GM19328 (cell line): ENCODE measurements at regions not wholly inside any gene's neighbourhood (a gene's known extent, or its start where the extent isn't known, plus 50 kb on each side); places are given as distances from the start of the nearest gene placed in this dataset.
"Not testable (repeated sequence)": the region's sequence is repeated elsewhere in the genome, so short reads cannot be mapped to it uniquely, and the experiment has no call there.

Source experiments
- ATAC-seq: cut with Tn5 transposase; IDR thresholded peaks from one replicate; pipeline ENCODE4 v1.9.1; 2021; ENCODE audit warnings: mild to moderate bottlenecking, moderate library complexity; ENCODE audit not compliant: unreplicated experiment

DNA sequence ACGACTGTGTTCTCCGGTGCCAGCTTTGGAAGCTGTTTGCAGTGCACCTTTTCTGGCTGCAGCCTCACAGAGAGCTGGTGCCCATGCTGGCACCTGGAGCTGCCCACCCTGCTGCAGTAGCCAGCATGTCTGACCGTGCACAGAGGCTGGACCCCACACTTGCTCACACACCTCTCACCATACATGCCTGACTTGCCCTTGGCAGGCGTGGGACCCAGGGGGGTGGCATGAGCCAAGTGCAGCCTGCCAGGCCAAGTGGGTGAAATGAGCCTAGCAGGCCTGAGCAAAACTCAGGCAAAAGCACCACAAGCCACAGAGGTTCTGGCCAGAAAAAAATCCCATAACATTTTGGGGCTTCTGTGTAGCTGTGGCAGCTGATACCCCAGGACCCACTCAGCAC is 258.8 kb downstream of the XPNPEP1 start:
- no peak for ATAC-seq

DNA sequence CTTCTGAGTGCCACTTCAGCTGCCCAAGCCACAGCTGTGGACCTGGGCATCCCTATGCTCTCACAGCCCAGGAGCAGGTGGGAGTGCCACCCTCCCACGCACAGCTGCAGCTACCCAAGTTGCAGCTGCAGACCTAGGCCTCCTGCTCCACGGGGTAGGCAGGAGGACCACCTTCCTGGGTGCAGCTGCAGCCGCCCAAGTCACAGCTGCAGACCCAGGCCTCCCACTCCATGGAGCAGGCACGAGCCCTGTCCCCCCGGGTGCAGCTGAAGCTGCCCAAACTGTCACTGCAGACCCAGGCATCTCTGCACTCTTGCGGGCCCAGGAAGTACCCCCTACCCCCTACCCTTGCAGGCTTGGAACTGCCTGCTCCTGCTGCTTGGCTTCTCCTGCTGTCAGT is 260.2 kb downstream of the XPNPEP1 start:
- ATAC-seq = no peak

- not testable (repeated sequence) for ATAC-seq
Measured at GRCh38 chr10:109652612-109653011, 270.7 kb downstream of the XPNPEP1 start.

DNA sequence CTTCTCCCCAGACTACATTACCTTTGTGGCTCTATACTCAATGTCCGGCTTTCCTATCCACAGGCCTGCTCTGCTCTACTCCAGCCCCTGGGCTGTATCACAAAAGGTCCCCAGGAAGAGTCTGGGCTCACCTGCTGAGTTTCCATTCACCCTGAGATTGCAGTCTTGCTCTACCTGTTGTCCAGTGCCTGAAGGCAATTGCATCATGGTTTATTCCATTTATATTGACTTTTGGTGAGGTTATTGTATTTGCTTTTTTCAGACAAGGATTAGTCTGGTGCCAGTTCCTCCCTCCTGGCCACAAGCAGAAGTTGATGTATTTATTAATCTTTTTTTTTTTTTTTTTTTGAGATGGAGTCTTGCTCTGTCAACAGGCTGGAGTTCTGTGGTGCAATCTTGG is 273.1 kb downstream of the XPNPEP1 start:
- no peak for ATAC-seq

DNA sequence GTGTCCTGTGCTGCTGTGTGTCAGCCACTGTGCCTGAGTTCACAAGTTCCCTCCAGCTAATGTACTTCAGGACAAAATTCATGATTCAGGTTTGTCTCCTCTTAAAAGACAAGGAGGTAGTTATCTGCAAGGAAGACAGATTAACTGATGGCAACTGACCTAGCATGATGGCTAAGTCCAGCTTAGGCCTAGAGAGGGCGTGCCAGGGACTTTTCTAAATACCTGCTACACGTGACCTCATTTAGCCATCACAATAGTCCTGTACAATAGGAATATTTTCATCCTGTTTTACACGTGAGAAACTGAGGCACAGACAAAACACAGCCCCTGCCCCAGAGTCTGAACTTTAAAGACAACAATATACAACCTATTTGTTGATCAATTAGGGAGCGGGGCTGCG is 275.7 kb downstream of the XPNPEP1 start:
- no peak for ATAC-seq

- no peak for ATAC-seq
Measured at GRCh38 chr10:109633846-109634245, 289.5 kb downstream of the XPNPEP1 start.

- not testable (repeated sequence) for ATAC-seq
Measured at GRCh38 chr10:109633017-109633416, 290.3 kb downstream of the XPNPEP1 start.

- ATAC-seq = no peak
Measured at GRCh38 chr10:109624939-109625338, 298.4 kb downstream of the XPNPEP1 start.

- no peak for ATAC-seq
Measured at GRCh38 chr10:109622566-109622965, 300.7 kb downstream of the XPNPEP1 start.

DNA sequence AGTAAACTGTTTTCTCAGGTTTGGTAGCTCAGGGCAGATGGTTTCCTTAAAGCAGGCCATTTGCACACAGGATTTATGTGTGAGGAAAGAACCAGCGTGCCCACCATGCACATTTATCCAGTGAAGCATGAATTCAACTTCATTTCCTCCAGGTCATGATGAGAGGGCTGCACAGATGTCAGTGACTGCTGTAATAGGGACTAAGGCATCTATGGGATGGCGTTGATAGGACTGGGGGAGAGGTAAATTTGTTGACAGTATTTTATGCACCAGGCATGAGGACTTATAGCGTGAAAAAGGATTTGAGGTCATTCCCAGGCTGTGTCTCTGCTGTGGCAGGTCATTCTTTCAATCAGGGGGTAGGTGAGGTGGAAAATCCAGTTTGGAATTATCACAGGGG is 302.9 kb downstream of the XPNPEP1 start:
- no peak for ATAC-seq

GRCh38 chr10:109619914-109620313 is 303.4 kb downstream of the XPNPEP1 start:
- no peak for ATAC-seq

GRCh38 chr10:109618748-109619147 is 304.6 kb downstream of the XPNPEP1 start:
- ATAC-seq = no peak

DNA sequence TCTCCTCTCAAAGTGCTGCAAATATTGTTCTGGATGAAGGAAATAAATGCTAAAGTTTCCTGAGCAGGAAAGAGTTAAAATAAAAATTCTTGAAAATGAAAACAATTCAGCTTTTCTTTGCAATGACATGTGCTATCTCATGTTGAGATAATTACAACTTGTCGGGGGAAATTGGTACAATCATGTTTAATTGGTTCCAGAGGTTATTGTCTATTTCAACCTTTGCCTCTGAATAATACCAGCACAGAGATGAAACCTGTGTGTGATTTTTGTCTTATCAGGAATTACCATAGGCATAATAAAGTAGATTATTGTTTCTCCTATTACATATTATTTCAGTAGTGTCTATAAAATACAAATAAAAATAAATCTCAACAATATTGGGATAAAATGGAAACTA is 305.0 kb downstream of the XPNPEP1 start:
- no peak for ATAC-seq

GRCh38 chr10:109616359-109616980 is 306.8 kb downstream of the XPNPEP1 start:
- ATAC-seq = no peak

GRCh38 chr10:109595356-109595755 is 328.0 kb downstream of the XPNPEP1 start:
- ATAC-seq = not testable (repeated sequence)

- ATAC-seq = no peak
Measured at GRCh38 chr10:109593682-109594081, 329.6 kb downstream of the XPNPEP1 start.

- ATAC-seq = no peak
Measured at GRCh38 chr10:109592391-109592790, 330.9 kb downstream of the XPNPEP1 start.

- no peak for ATAC-seq
Measured at GRCh38 chr10:109591601-109592000, 331.7 kb downstream of the XPNPEP1 start.

DNA sequence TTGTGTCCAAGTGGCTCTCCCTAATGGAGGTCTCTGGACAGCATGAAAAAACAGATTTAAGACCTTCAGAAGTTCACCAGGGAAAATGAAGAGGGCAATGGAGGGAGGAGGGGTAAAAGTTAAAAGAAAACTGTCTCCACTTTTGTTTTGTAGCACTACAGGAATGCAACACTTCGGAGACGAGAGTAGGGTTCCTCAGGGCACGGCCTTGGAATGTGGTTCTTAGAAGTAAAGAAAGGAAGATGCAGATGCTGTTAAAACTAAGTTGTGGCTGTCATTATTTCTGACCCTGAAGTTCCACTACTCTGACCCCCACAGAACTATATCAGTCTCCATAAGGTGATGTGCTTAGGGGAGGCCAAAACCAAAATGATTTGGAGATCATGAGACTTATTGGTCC is 335.1 kb downstream of the XPNPEP1 start:
- ATAC-seq = no peak

DNA sequence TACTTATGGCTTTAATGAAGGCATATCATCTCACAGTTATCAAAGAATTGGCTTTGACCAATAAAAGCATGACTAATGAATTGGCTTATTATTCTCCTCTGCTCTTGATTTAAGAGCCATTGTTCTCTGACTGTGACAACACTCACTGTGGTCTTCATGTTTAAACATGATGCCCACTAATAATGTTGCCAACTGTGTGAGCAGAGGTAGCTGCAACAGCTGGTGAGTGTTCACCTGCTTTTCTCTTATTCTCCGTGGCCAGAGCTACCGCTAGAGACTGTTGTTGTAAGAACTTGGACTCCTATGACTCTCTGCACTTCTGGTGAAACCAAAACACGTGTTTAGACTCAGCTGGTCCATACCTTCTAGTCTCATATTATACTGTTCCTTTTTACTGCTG is 335.9 kb downstream of the XPNPEP1 start:
- no peak for ATAC-seq

DNA sequence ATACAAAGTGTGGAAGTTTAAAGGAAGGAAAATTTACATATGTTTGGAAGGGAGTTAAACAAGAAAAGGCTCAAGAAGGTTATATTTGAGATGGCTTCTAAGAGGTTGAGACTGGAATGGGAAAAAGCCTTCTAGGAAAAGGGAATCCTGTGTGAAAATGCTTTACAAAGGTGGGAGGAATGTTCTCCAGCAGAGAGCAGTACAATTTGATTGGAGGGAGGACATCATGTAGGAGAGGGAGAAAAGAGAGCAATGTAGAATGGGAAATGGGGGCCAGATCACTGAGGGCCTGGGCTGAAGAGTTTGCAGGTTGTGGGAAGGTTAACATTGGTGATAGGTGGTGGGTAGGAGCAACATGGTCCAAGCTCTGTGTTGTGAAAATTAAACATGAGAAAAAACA is 366.9 kb downstream of the XPNPEP1 start:
- ATAC-seq = no peak

DNA sequence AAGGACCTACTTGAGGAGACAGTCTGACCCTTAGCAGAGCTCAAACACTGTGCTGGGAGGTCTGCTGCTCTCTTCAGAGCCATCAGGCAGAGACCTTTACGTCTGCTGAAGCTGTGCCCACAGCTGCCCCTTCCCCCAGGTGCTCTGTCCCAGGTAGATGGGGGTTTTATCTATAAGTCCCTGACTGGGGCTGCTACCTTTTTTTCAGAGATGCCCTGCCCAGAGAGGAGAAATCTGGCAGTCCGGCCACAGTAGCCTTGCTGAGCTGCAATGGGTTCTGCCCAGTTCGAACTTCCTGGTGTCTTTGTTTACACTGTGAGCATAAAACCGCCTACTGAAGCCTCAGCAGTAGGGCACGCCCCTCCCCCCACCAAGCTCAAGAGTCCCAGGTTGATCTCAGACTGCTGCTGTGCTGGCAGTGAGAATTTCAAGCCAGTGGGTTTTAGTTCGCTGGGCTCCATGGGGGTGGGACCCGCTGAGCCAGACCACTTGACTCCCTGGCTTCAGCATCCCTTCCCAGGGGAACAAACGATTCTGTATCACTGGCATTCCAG is 381.2 kb downstream of the XPNPEP1 start:
- ATAC-seq = not testable (repeated sequence)

DNA sequence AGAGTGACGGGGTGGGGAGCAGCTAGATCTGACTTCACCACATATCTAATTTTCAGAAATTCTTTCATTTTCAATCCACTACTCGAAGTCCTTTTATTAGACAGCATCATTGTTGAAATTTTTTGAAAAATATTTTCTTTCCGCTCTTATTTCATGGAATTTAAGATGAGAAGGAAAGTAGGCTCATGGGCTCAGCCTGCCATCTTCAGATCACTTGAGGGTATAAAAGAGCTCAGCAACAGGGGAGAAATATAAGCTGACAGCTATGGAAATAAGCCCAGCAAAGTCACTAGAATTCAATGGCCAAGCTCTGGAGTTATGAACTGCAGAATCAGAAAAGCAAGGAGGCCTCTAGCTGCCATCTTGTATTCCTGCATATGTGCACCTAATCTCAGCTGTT is 389.1 kb downstream of the XPNPEP1 start:
- ATAC-seq = no peak
